ENCODE measurements at regions not wholly inside any gene's neighbourhood (a gene's known extent, or its start where the extent isn't known, plus 50 kb on each side); places are given as distances from the start of the nearest gene placed in this dataset.

DNA sequence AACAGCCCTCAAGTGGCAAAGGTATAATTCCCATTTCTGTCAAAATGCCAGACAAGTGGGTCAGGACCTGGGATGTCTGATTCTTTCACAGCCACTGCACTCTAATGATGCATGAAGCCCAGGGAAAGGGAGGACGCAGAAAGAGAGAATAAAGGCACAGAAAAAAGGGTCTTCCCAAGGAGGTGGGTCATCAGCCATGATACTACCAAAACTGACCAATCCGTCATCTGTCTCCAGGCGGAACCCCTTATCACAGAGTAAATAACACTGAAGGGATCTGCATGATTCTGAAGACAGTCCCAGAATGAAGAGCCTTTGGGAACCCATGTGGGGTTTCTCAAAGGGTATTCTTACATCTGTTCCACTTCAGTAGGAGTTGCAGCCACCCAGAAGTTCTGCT, 73.8 kb upstream of the OPCML start:
- TF ChIP-seq, protein P1, sequence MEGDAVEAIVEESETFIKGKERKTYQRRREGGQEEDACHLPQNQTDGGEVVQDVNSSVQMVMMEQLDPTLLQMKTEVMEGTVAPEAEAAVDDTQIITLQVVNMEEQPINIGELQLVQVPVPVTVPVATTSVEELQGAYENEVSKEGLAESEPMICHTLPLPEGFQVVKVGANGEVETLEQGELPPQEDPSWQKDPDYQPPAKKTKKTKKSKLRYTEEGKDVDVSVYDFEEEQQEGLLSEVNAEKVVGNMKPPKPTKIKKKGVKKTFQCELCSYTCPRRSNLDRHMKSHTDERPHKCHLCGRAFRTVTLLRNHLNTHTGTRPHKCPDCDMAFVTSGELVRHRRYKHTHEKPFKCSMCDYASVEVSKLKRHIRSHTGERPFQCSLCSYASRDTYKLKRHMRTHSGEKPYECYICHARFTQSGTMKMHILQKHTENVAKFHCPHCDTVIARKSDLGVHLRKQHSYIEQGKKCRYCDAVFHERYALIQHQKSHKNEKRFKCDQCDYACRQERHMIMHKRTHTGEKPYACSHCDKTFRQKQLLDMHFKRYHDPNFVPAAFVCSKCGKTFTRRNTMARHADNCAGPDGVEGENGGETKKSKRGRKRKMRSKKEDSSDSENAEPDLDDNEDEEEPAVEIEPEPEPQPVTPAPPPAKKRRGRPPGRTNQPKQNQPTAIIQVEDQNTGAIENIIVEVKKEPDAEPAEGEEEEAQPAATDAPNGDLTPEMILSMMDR (IDR thresholded peaks at IDR 0.05) = no peak
- TF ChIP-seq POLR2A (IDR thresholded peaks at IDR 0.05) = no peak

Data from right lobe of liver (tissue), 4 donors.